GM12865 (cell line): ENCODE measurements at regions not wholly inside any gene's neighbourhood (a gene's known extent, or its start where the extent isn't known, plus 50 kb on each side); places are given as distances from the start of the nearest gene placed in this dataset.
"Not testable (repeated sequence)": the region's sequence is repeated elsewhere in the genome, so short reads cannot be mapped to it uniquely, and the experiment has no call there.

Experiments
- DNase-seq: peaks from one replicate; pipeline ENCODE4 v3.0.0; 2010; ENCODE audit warnings: low read depth
- H3K4me3 ChIP-seq: 2 replicates; pipeline ENCODE4 v1.5.1; 2011; ENCODE audit warnings: mild to moderate bottlenecking, low read depth, low read length, control low read depth
- CTCF ChIP-seq: IDR thresholded peaks from 2 replicates; pipeline ENCODE4 v1.5.1; 2011; ENCODE audit warnings: low read length, control low read depth, low read depth, inconsistent platforms; ENCODE audit not compliant: insufficient read depth; ENCODE audit errors: missing control alignments

- DNase-seq, result no peak
- no peak for TF ChIP-seq CTCF
- no peak overlapping the region for H3K4me3 ChIP-seq
Observed at GRCh38 chr16:64346080-64346479, 775.8 kb downstream of the CDH11 start.

- no peak overlapping the region for H3K4me3 ChIP-seq
- TF ChIP-seq CTCF, result no peak
- DNase-seq, result no peak
Observed at GRCh38 chr16:64345142-64345541, 776.7 kb downstream of the CDH11 start.

- H3K4me3 ChIP-seq, DNase-seq: not testable (repeated sequence)
Observed at GRCh38 chr16:64343820-64344443, 777.9 kb downstream of the CDH11 start.

GRCh38 chr16:64343061-64343819 lies 778.6 kb downstream of the CDH11 start:
- no peak for DNase-seq
- TF ChIP-seq CTCF, result no peak

DNA sequence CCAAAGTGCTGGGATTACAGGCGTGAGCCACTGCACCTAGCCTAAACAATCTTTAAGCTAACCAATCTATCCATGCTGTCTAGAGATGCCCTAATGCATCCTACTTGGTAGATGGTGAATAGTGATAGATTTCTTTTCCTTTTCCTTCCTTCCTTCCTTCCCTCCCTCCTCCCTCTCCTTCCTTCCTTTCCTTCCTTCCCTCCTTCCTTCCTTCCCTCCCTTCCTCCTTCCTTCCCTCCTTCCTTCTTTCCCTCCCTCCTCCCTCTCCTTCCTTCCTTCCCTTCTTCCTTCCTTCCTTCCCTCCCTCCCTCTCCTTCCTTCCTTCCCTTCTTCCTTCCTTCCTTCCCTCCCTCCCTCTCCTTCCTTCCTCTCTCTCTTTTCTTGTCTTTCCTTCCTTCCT lies 780.5 kb downstream of the CDH11 start:
- H3K4me3 ChIP-seq, DNase-seq: not testable (repeated sequence)

More at GRCh38 chr16:64343061-64343819, 778.6 kb downstream of the CDH11 start:
- H3K4me3 ChIP-seq, result no peak overlapping the region

DNA sequence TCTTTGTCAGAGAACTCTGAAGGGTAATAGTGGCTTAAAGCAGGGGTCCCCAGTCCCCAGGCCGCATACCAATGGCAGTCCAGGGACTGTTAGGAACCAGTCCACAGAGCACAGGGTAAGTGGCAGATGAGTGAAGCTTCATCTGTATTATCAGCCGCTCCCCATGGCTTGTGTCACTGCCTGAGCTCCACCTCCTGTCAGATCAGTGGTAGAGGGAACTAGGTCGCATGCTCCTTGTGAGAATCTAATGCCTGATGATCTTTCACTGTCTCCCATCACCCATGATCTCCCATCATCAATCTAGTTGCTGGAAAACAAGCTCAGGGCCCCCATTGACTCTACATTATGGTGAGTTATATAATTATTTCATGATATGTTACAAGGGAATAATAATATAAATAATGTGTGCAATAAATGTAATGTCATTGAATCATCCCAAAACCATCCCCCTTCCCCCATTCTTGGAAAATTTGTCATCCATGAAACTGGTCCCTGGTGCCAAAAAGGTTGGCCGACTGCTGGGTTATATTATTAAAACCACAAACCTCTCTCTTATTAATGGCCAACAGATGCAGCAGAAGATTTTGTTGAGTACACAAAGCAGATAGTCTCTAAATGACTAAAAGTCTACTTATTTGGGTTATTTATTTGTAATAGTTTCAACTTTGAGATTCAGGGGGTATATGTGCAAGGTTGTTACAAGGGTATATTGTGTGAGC lies 782.7 kb downstream of the CDH11 start:
- no peak for DNase-seq
- no peak overlapping the region for H3K4me3 ChIP-seq
- TF ChIP-seq CTCF, result no peak

GRCh38 chr16:64321881-64322280 lies 800.0 kb downstream of the CDH11 start:
- TF ChIP-seq CTCF, result no peak
- no peak overlapping the region for H3K4me3 ChIP-seq
- no peak for DNase-seq
